CD4-positive, alpha-beta T cell (primary cell): ENCODE measurements at regions not wholly inside any gene's neighbourhood (a gene's known extent, or its start where the extent isn't known, plus 50 kb on each side); places are given as distances from the start of the nearest gene placed in this dataset.
A peak's percentile ranks its signal among the peaks of the same experiment; 100 is the strongest.
"Not testable (repeated sequence)": the region's sequence is repeated elsewhere in the genome, so short reads cannot be mapped to it uniquely, and the experiment has no call there.

ENCODE experiments used
- ATAC-seq: fragments of 200-7000 bp; cut with Tn5 transposase; one replicate; pipeline ENCODE4 v1.10.0; 2022; ENCODE audit warnings: mild to moderate bottlenecking; ENCODE audit not compliant: poor library complexity
- CTCF ChIA-PET: fragments of 350-600 bp; sonication (Branson Sonifier 250); formaldehyde crosslinking; loops from one replicate; lab custom pipeline; 2021; ENCODE audit warnings: antibody characterized with exemption, inconsistent platforms; lab: Charles Lee
- POLR2A ChIA-PET: fragments of 350-600 bp; sonication (Branson Sonifier 250); formaldehyde crosslinking; loops from one replicate; lab custom pipeline; 2021; ENCODE audit warnings: antibody characterized with exemption, inconsistent platforms; lab: Charles Lee
- DNase-seq, 14 experiments: peaks; one replicate each; pipeline ENCODE4 v3.0.0-alpha.2; 2013 to 2020; ENCODE audit warnings: mixed read lengths in 2 of 14
- H3K27ac ChIP-seq, 2 donors: one replicate each; pipeline versions ENCODE4 v1.5.1 to v1.7.0; 2013; ENCODE audit warnings: low read length in 2 of 2, low read depth in 1 of 2, mild to moderate bottlenecking in 1 of 2
- H3K27me3 ChIP-seq, 2 experiments: 1 replicate in 1 of 2; 2 replicates in 1 of 2; pipeline versions ENCODE4 v1.6.1 to v1.7.0; 2013; ENCODE audit warnings: low read length in 2 of 2, control low read depth in 1 of 2, mild to moderate bottlenecking in 1 of 2, moderate library complexity in 1 of 2; ENCODE audit not compliant: insufficient read depth in 2 of 2, control insufficient read depth in 1 of 2
- H3K36me3 ChIP-seq: one replicate; pipeline ENCODE4 v1.6.1; 2013; ENCODE audit warnings: low read length, control low read depth; ENCODE audit not compliant: insufficient read depth
- H3K4me1 ChIP-seq: one replicate; pipeline ENCODE4 v1.6.1; 2013; ENCODE audit warnings: low read length, control low read depth; ENCODE audit not compliant: insufficient read depth
- H3K4me3 ChIP-seq: one replicate; pipeline ENCODE4 v1.5.1; 2013; ENCODE audit warnings: mild to moderate bottlenecking, low read length, moderate library complexity
- H3K9me3 ChIP-seq, 2 experiments: 1 replicate in 1 of 2; 2 replicates in 1 of 2; pipeline versions ENCODE4 v1.6.1 to v1.7.0; 2013; ENCODE audit warnings: low read length in 2 of 2, mild to moderate bottlenecking in 2 of 2, control low read depth in 1 of 2, moderate library complexity in 1 of 2; ENCODE audit not compliant: control insufficient read depth in 1 of 2, insufficient read depth in 1 of 2
- H3K27ac Mint-ChIP-seq: one replicate; pipeline ENCODE4 v1.8.0; 2020; ENCODE audit warnings: mixed read lengths
- H3K27me3 Mint-ChIP-seq: one replicate; pipeline ENCODE4 v1.8.0; 2021; ENCODE audit warnings: mixed read lengths
- H3K36me3 Mint-ChIP-seq: one replicate; pipeline ENCODE4 v1.8.0; 2021; ENCODE audit warnings: low read depth, mixed read lengths
- H3K4me1 Mint-ChIP-seq: one replicate; pipeline ENCODE4 v1.8.0; 2021; ENCODE audit warnings: low read depth, mixed read lengths
- H3K4me3 Mint-ChIP-seq: one replicate; pipeline ENCODE4 v1.8.0; 2020; ENCODE audit warnings: mild to moderate bottlenecking, mixed read lengths
- H3K9me3 Mint-ChIP-seq: one replicate; pipeline ENCODE4 v1.8.0; 2020; ENCODE audit warnings: mixed read lengths
- intact Hi-C, 2 experiments: fragments of 100-400 bp; cut with DNase I in 1 of 2; cut with micrococcal nuclease in 1 of 2; formaldehyde crosslinking; loops; one replicate each; pipeline versions ENCODE4 v1.15.1 to v1.9.0; 2023 to 2025; cut with DNase I, micrococcal nuclease

DNA sequence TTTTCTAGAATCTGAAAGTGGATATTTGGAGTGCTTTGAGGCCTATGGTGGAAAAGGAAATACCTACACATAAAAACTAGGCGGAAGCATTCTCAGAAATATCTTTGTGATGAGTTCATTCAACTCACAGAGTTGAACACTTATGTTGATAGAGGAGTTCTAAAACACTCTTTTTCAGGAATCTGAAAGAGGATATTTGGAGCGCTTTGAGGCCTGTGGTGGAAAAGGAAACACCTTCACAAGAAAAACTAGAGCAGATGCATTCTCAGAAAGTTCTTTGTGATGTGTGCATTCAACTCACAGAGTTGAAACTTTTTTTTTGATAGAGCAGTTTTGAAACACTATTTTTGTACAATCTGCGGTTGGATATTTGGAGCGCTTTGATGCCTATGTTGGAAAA, 1250.0 kb upstream of the DEFB115 start:
- peak in 3 of 14 experiments; percentile 0 to 1 (median 1) for DNase-seq
- H3K4me3 ChIP-seq, H3K4me3 Mint-ChIP-seq, H3K9me3 Mint-ChIP-seq, intact Hi-C loops, H3K9me3 ChIP-seq, H3K36me3 Mint-ChIP-seq, ATAC-seq, H3K27ac ChIP-seq, H3K4me1 ChIP-seq, POLR2A ChIA-PET, H3K4me1 Mint-ChIP-seq, H3K36me3 ChIP-seq, H3K27me3 ChIP-seq, CTCF ChIA-PET, H3K27me3 Mint-ChIP-seq, H3K27ac Mint-ChIP-seq: not testable (repeated sequence)
